Right lobe of liver (tissue), 6 donors: ENCODE measurements at regions not wholly inside any gene's neighbourhood (a gene's known extent, or its start where the extent isn't known, plus 50 kb on each side); places are given as distances from the start of the nearest gene placed in this dataset.
A peak's percentile ranks its signal among the peaks of the same experiment; 100 is the strongest.

Experiments
- ATAC-seq, 4 donors: fragments of 200-7000 bp; cut with Tn5 transposase; one replicate each; pipeline ENCODE4 v1.9.1; 2020; ENCODE audit warnings: mild to moderate bottlenecking in 4 of 4, moderate library complexity in 4 of 4
- DNase-seq, 3 donors: peaks; one replicate each; pipeline ENCODE4 v3.0.0-alpha.2; 2020
- H3K27ac ChIP-seq, 3 donors: fragments of 200-600 bp; one replicate each; pipeline ENCODE4 v1.8.0; 2022
- H3K27me3 ChIP-seq, 2 donors: fragments of 200-600 bp; one replicate each; pipeline ENCODE4 v1.8.0; 2022
- H3K36me3 ChIP-seq, 4 donors: fragments of 200-600 bp; sonication (generic) in 1 of 4; one replicate each; pipeline versions ENCODE4 v1.5.1 to v1.8.0; 2017 to 2022; ENCODE audit warnings: control low read depth in 1 of 4
- H3K4me1 ChIP-seq, 4 donors: fragments of 200-600 bp; sonication (generic) in 1 of 4; one replicate each; pipeline versions ENCODE4 v1.5.1 to v1.8.0; 2017 to 2022; ENCODE audit warnings: control low read depth in 1 of 4
- H3K4me3 ChIP-seq, 3 donors: fragments of 200-600 bp; one replicate each; pipeline ENCODE4 v1.8.0; 2022
- H3K9me3 ChIP-seq, 4 donors: fragments of 200-600 bp; sonication (generic) in 1 of 4; one replicate each; pipeline versions ENCODE4 v1.5.1 to v1.8.0; 2017 to 2022; ENCODE audit warnings: control low read depth in 1 of 4
- POLR2A ChIP-seq: fragments of 450-650 bp; IDR thresholded peaks from one replicate; pipeline ENCODE4 v1.6.1; 2017; ENCODE audit warnings: antibody characterized with exemption, mild to moderate bottlenecking
- WGBS: methylation state at CpG from one replicate; pipeline ENCODE4 v1.1.6; 2018; ENCODE audit warnings: low coverage, low lambda C conversion rate; ENCODE audit not compliant: insufficient coverage; ENCODE audit errors: missing lambda C conversion rate; 5-methylcytosine and 5-hydroxymethylcytosine counted together
- intact Hi-C, 2 donors: fragments of 100-400 bp; cut with DNase I; formaldehyde crosslinking; loops; one replicate each; pipeline versions ENCODE4 v1.11.2 to v1.14.1; 2022
- TF ChIP-seq, protein P1 (sequence below), 4 donors: fragments of 200-600 bp in 3 of 4; fragments of 450-650 bp in 1 of 4; IDR thresholded peaks; one replicate each; pipeline versions ENCODE4 v1.5.1 to v1.8.0; 2016 to 2022; ENCODE audit warnings: antibody characterized with exemption in 4 of 4, mild to moderate bottlenecking in 2 of 4
- donor health status: DM: no; HTN: yes; CAD: no.
- donor health status: DM: no; HTN: no; CAD: no.
- donor health status: DM: no; HTN: no; CAD: no.
- donor health status: DM: no; HTN: yes; CAD: no.
- donor health status: DM: no; HTN: yes; CAD: no.

- TF ChIP-seq POLR2A, result no peak
- TF ChIP-seq, protein P1, sequence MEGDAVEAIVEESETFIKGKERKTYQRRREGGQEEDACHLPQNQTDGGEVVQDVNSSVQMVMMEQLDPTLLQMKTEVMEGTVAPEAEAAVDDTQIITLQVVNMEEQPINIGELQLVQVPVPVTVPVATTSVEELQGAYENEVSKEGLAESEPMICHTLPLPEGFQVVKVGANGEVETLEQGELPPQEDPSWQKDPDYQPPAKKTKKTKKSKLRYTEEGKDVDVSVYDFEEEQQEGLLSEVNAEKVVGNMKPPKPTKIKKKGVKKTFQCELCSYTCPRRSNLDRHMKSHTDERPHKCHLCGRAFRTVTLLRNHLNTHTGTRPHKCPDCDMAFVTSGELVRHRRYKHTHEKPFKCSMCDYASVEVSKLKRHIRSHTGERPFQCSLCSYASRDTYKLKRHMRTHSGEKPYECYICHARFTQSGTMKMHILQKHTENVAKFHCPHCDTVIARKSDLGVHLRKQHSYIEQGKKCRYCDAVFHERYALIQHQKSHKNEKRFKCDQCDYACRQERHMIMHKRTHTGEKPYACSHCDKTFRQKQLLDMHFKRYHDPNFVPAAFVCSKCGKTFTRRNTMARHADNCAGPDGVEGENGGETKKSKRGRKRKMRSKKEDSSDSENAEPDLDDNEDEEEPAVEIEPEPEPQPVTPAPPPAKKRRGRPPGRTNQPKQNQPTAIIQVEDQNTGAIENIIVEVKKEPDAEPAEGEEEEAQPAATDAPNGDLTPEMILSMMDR (IDR thresholded peaks at IDR 0.05), result no peak
- DNase-seq (no peak), ATAC-seq (no peak)
- no peak overlapping the region for H3K27ac ChIP-seq
- no peaks in the 10 kb centered on the region for H3K27me3 ChIP-seq
- 65% methylated on average over 2 of the region's 2 CpGs for WGBS
- no peaks in the 10 kb centered on the region for H3K9me3 ChIP-seq
- H3K4me1 ChIP-seq, result no peaks in the 10 kb centered on the region
- no peak overlapping the region for H3K4me3 ChIP-seq
- H3K36me3 ChIP-seq, result no peaks in the 10 kb centered on the region
- intact Hi-C loops, result no loop called here
Observed at GRCh38 chr2:145198555-145198954, 678.6 kb upstream of the ZEB2 start.

DNA sequence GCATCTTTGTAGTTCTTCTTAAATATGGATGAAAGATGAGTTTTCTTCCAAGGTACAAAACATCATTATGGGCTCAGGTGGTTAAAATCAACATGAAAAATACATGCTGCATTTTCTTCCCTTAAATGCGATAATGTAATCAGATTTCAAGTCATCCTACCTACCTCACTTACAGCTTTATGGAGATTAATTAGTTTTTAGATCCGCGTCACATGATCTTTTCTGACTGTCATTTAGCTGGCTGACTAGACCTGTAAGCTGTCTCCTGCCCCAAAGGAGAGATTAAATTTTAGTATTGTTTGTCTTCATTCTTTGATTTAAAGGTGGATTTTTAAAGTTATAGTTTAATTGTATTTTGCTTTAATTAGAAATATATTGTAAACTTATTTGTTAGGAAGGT, 678.0 kb upstream of the ZEB2 start:
- intact Hi-C loops, result no loop called here
- Histone ChIP-seq H3K36me3 (no peaks in the 10 kb centered on the region), H3K9me3 (no peaks in the 10 kb centered on the region), H3K4me1 (no peaks in the 10 kb centered on the region), H3K27ac (no peak overlapping the region), H3K4me3 (no peak overlapping the region), H3K27me3 (no peaks in the 10 kb centered on the region)
- DNase-seq (no peak), ATAC-seq (no peak)
- WGBS, result 84% methylated on average over 3 of the region's 3 CpGs
- TF ChIP-seq, protein P1 (IDR thresholded peaks at IDR 0.05), result no peak
- no peak for TF ChIP-seq POLR2A

GRCh38 chr2:145194673-145195072, 674.8 kb upstream of the ZEB2 start:
- WGBS, result 25% methylated on average over 2 of the region's 2 CpGs
- ATAC-seq, result no peak
- Histone ChIP-seq H3K27me3 (no peaks in the 10 kb centered on the region), H3K4me3 (no peak overlapping the region), H3K27ac (no peak overlapping the region), H3K4me1 (no peaks in the 10 kb centered on the region), H3K36me3 (no peaks in the 10 kb centered on the region), H3K9me3 (no peaks in the 10 kb centered on the region)
- no peak for DNase-seq
- intact Hi-C loops, result no loop called here
- TF ChIP-seq, protein P1 (IDR thresholded peaks at IDR 0.05), result no peak

GRCh38 chr2:145190031-145190703, 670.2 kb upstream of the ZEB2 start:
- Histone ChIP-seq H3K27ac (no peak overlapping the region), H3K36me3 (no peaks in the 10 kb centered on the region), H3K4me3 (no peak overlapping the region), H3K27me3 (no peaks in the 10 kb centered on the region), H3K9me3 (no peaks in the 10 kb centered on the region), H3K4me1 (no peaks in the 10 kb centered on the region)
- DNase-seq (no peak), ATAC-seq (no peak)
- TF ChIP-seq POLR2A, result no peak
- TF ChIP-seq, protein P1 (IDR thresholded peaks at IDR 0.05), result no peak
- intact Hi-C loops, result no loop called here
- 66% methylated on average over 7 of the region's 7 CpGs for WGBS

- WGBS, result 50% methylated on average over 4 of the region's 4 CpGs
- H3K27me3 ChIP-seq, result no peaks in the 10 kb centered on the region
- no peak overlapping the region for H3K4me3 ChIP-seq
- DNase-seq, result no peak
- H3K27ac ChIP-seq, result no peak overlapping the region
- intact Hi-C loops, result no loop called here
- no peaks in the 10 kb centered on the region for H3K36me3 ChIP-seq
- no peak for ATAC-seq
- H3K4me1 ChIP-seq, result no peaks in the 10 kb centered on the region
- TF ChIP-seq, protein P1 (IDR thresholded peaks at IDR 0.05), result peak in 1 of 4 donors; percentile 25
- no peak for TF ChIP-seq POLR2A
- H3K9me3 ChIP-seq, result no peaks in the 10 kb centered on the region
Observed at GRCh38 chr2:145186303-145186702, 666.4 kb upstream of the ZEB2 start.
